Stomach smooth muscle (tissue), 2 donors: ENCODE measurements at regions not wholly inside any gene's neighbourhood (a gene's known extent, or its start where the extent isn't known, plus 50 kb on each side); places are given as distances from the start of the nearest gene placed in this dataset.

ENCODE experiments used
- H3K27ac ChIP-seq: one replicate; pipeline ENCODE4 v1.7.0; 2013; ENCODE audit warnings: mild to moderate bottlenecking, low read length, inconsistent platforms
- H3K27me3 ChIP-seq, 2 donors: one replicate each; pipeline ENCODE4 v1.7.0; 2013; ENCODE audit warnings: low read length in 2 of 2; ENCODE audit not compliant: insufficient read depth in 2 of 2, control insufficient read depth in 1 of 2
- H3K36me3 ChIP-seq, 2 donors: one replicate each; pipeline ENCODE4 v1.7.0; 2013; ENCODE audit warnings: low read length in 2 of 2; ENCODE audit not compliant: control insufficient read depth in 2 of 2, insufficient read depth in 2 of 2
- H3K4me1 ChIP-seq: one replicate; pipeline ENCODE4 v1.7.0; 2013; ENCODE audit warnings: low read length; ENCODE audit not compliant: control insufficient read depth, insufficient read depth
- H3K4me3 ChIP-seq, 2 donors: one replicate each; pipeline ENCODE4 v1.7.0; 2013; ENCODE audit warnings: low read length in 2 of 2
- H3K9ac ChIP-seq, 2 donors: one replicate each; pipeline ENCODE4 v1.7.0; 2013; ENCODE audit warnings: low read length in 2 of 2, mild to moderate bottlenecking in 1 of 2
- H3K9me3 ChIP-seq, 2 donors: one replicate each; pipeline ENCODE4 v1.7.0; 2013; ENCODE audit warnings: low read length in 2 of 2; ENCODE audit not compliant: control insufficient read depth in 2 of 2
- donor health status: healthy.
- donor health status: Pancreatic carcinoma.

GRCh38 chr1:194209920-194210319 lies 1023.5 kb upstream of the B3GALT2 start:
- Histone ChIP-seq H3K9ac (no peak overlapping the region), H3K9me3 (no peaks in the 10 kb centered on the region), H3K4me1 (no peaks in the 10 kb centered on the region), H3K4me3 (no peak overlapping the region), H3K27me3 (no peaks in the 10 kb centered on the region), H3K27ac (no peak overlapping the region), H3K36me3 (no peaks in the 10 kb centered on the region)

DNA sequence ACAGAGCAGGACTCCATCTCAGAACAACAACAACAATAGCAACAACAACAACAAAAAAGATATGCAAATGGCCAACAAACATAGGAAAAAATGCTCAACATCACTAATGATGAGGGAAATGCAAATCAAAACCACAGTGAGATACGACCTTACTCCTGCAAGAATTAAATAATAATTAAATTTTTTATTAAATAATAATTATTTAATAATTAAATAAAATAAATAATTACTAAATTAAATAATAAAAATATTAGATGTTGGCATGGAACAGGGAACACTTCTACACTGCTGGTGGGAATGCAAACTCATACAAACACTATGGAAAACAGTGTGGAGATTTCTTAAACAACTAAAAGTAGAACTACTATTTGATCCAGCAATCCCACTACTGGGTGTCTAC lies 1022.3 kb upstream of the B3GALT2 start:
- H3K4me3 ChIP-seq = no peak overlapping the region
- H3K36me3 ChIP-seq = no peaks in the 10 kb centered on the region
- no peaks in the 10 kb centered on the region for H3K4me1 ChIP-seq
- H3K9me3 ChIP-seq = no peaks in the 10 kb centered on the region
- no peak overlapping the region for H3K27ac ChIP-seq
- H3K9ac ChIP-seq = no peak overlapping the region
- no peaks in the 10 kb centered on the region for H3K27me3 ChIP-seq

DNA sequence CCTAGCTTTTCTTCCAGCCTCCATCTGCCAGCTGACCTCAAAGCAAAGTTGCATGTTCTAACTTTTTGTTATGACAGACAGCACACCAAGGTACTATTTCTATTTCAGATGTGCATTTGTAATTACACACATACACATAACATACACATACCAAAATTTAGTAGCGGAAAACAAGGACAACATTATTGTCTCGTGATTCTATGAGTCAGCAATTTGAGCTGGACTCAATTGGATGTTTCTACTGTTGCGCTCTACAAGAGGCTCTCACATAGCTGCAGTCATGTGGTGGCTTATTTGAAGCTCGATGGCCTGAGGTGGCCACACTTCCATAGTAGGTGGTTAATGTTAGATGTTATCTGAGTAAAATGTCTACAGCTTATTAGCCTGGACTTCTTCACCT lies 1010.1 kb upstream of the B3GALT2 start:
- Histone ChIP-seq H3K9me3 (peaks cover 0 to 2% of the 10 kb centered on the region in 2 donors), H3K27me3 (no peaks in the 10 kb centered on the region), H3K4me3 (no peak overlapping the region), H3K27ac (no peak overlapping the region), H3K4me1 (no peaks in the 10 kb centered on the region), H3K9ac (no peak overlapping the region), H3K36me3 (no peaks in the 10 kb centered on the region)

GRCh38 chr1:194194724-194195123 lies 1008.3 kb upstream of the B3GALT2 start:
- Histone ChIP-seq H3K9ac (no peak overlapping the region), H3K4me1 (no peaks in the 10 kb centered on the region), H3K4me3 (no peak overlapping the region), H3K9me3 (peaks cover 0 to 2% of the 10 kb centered on the region in 2 donors), H3K36me3 (no peaks in the 10 kb centered on the region), H3K27ac (no peak overlapping the region), H3K27me3 (no peaks in the 10 kb centered on the region)

DNA sequence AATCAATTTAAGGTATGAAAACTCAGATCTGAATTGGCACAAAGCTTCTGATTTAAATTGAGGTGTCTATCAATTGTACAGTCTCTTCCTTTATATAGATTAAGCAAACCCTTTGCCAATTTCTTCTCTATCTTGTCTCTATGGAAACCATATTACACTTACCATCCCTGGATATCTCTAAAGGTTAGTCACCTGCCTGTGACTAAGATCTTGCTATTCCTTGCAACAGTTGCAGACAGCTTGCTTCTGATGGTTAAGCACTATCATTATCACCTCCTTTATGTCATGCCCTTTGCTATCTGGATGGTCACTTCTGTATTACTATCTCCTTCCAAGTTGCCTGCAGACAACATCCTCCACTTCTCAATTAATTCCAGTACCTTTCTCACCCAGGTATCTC lies 998.6 kb upstream of the B3GALT2 start:
- Histone ChIP-seq H3K9ac (no peak overlapping the region), H3K27me3 (no peaks in the 10 kb centered on the region), H3K9me3 (no peaks in the 10 kb centered on the region), H3K4me3 (no peak overlapping the region), H3K27ac (no peak overlapping the region), H3K4me1 (no peaks in the 10 kb centered on the region), H3K36me3 (no peaks in the 10 kb centered on the region)

- no peaks in the 10 kb centered on the region for H3K27me3 ChIP-seq
- H3K9ac ChIP-seq = no peak overlapping the region
These were observed 998.0 kb upstream of the B3GALT2 start for GRCh38 chr1:194184425-194184824.

GRCh38 chr1:194181845-194182244 lies 995.4 kb upstream of the B3GALT2 start:
- H3K9ac ChIP-seq = no peak overlapping the region
- no peak overlapping the region for H3K4me3 ChIP-seq
- no peaks in the 10 kb centered on the region for H3K27me3 ChIP-seq
- no peaks in the 10 kb centered on the region for H3K9me3 ChIP-seq
- H3K4me1 ChIP-seq = no peaks in the 10 kb centered on the region
- no peaks in the 10 kb centered on the region for H3K36me3 ChIP-seq
- H3K27ac ChIP-seq = no peak overlapping the region

More at GRCh38 chr1:194184425-194184824, 998.0 kb upstream of the B3GALT2 start:
- H3K36me3 ChIP-seq = no peaks in the 10 kb centered on the region
- H3K4me1 ChIP-seq = no peaks in the 10 kb centered on the region
- H3K4me3 ChIP-seq = no peak overlapping the region
- no peaks in the 10 kb centered on the region for H3K9me3 ChIP-seq
- no peak overlapping the region for H3K27ac ChIP-seq

- Histone ChIP-seq H3K27me3 (no peaks in the 10 kb centered on the region), H3K36me3 (no peaks in the 10 kb centered on the region), H3K4me1 (no peaks in the 10 kb centered on the region), H3K27ac (no peak overlapping the region), H3K9me3 (no peaks in the 10 kb centered on the region), H3K9ac (no peak overlapping the region), H3K4me3 (no peak overlapping the region)
These were observed 989.8 kb upstream of the B3GALT2 start for GRCh38 chr1:194176212-194176611.

GRCh38 chr1:194175251-194175650 lies 988.8 kb upstream of the B3GALT2 start:
- H3K9ac ChIP-seq = no peak overlapping the region
- no peaks in the 10 kb centered on the region for H3K27me3 ChIP-seq
- H3K4me1 ChIP-seq = no peaks in the 10 kb centered on the region
- no peak overlapping the region for H3K4me3 ChIP-seq
- no peaks in the 10 kb centered on the region for H3K9me3 ChIP-seq
- H3K36me3 ChIP-seq = no peaks in the 10 kb centered on the region
- no peak overlapping the region for H3K27ac ChIP-seq

GRCh38 chr1:194174528-194174927 lies 988.1 kb upstream of the B3GALT2 start:
- no peak overlapping the region for H3K27ac ChIP-seq
- H3K9me3 ChIP-seq = no peaks in the 10 kb centered on the region
- no peaks in the 10 kb centered on the region for H3K4me1 ChIP-seq
- no peak overlapping the region for H3K4me3 ChIP-seq
- H3K27me3 ChIP-seq = no peaks in the 10 kb centered on the region
- H3K36me3 ChIP-seq = no peaks in the 10 kb centered on the region
- H3K9ac ChIP-seq = no peak overlapping the region

DNA sequence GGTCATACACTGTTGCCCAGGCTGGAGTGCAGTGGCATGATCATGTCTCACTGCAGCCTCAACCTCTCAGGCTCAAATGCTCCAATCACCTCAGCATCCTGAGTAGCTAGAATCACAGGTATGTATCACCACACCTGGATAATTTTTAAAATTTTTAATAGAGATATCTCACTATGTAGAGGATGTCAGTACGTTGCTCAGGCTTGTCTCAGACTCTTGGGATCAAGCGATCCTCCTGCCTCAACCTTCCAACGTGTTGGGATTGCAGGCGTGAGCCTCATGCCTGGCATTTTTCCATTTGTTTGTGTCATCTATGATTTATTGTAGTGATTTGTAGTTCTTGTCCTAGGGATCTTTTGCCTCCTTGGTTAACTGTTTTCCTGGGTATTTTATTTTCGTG lies 985.2 kb upstream of the B3GALT2 start:
- no peaks in the 10 kb centered on the region for H3K36me3 ChIP-seq
- no peak overlapping the region for H3K4me3 ChIP-seq
- no peaks in the 10 kb centered on the region for H3K27me3 ChIP-seq
- H3K4me1 ChIP-seq = no peaks in the 10 kb centered on the region
- H3K9me3 ChIP-seq = no peaks in the 10 kb centered on the region
- no peak overlapping the region for H3K27ac ChIP-seq
- no peak overlapping the region for H3K9ac ChIP-seq
